PC-3 (cell line): ENCODE measurements at regions not wholly inside any gene's neighbourhood (a gene's known extent, or its start where the extent isn't known, plus 50 kb on each side); places are given as distances from the start of the nearest gene placed in this dataset.

Experiments
- ATAC-seq: fragments of 200-7000 bp; cut with Tn5 transposase; 2 replicates; pipeline ENCODE4 v1.9.1; 2020; ENCODE audit warnings: mild to moderate bottlenecking, moderate library complexity
- BruUV-seq: library from RNA; stranded (reverse); fragments of 400-500 nt; replicated peaks from 2 replicates; lab custom pipeline; 2021; lab: Mats Ljungman, UMichigan
- CTCF ChIA-PET: fragments of 300-600 bp; sonication (Branson Sonifier 250); formaldehyde crosslinking; loops from one replicate; lab custom pipeline; 2022; ENCODE audit warnings: antibody characterized with exemption; lab: Charles Lee
- POLR2A ChIA-PET: fragments of 300-600 bp; sonication (Branson Sonifier 250); formaldehyde crosslinking; loops from one replicate; lab custom pipeline; 2022; ENCODE audit warnings: antibody characterized with exemption; ENCODE audit not compliant: unreplicated experiment; lab: Charles Lee
- DNase-seq: peaks from one replicate; pipeline ENCODE4 v3.0.0-alpha.2; 2015
- H2AFZ ChIP-seq: fragments of 300-600 bp; sonication (generic); 2 replicates; pipeline ENCODE4 v1.6.0; 2016; ENCODE audit warnings: antibody characterized with exemption, low read length
- H3F3A ChIP-seq: fragments of 300-600 bp; sonication (generic); one replicate; pipeline ENCODE4 v1.6.0; 2017; ENCODE audit warnings: antibody characterized with exemption, low read length, control low read depth, mild to moderate bottlenecking; ENCODE audit not compliant: unreplicated experiment
- H3K27ac ChIP-seq: fragments of 300-600 bp; sonication (generic); 2 replicates; pipeline ENCODE4 v1.5.1; 2016; ENCODE audit warnings: mild to moderate bottlenecking, low read length
- H3K27me3 ChIP-seq: fragments of 300-600 bp; sonication (generic); 2 replicates; pipeline ENCODE4 v1.6.1; 2016; ENCODE audit warnings: low read length, mixed read lengths
- H3K36me3 ChIP-seq: fragments of 300-600 bp; sonication (generic); 2 replicates; pipeline ENCODE4 v1.6.1; 2016; ENCODE audit warnings: low read depth, mixed run types, low read length, mixed read lengths
- H3K4me1 ChIP-seq: fragments of 300-600 bp; sonication (generic); 2 replicates; pipeline ENCODE4 v1.5.1; 2016; ENCODE audit warnings: low read length; ENCODE audit not compliant: insufficient read depth
- H3K4me2 ChIP-seq: fragments of 300-600 bp; sonication (generic); 2 replicates; pipeline ENCODE4 v1.6.0; 2016; ENCODE audit warnings: low read length
- H3K4me3 ChIP-seq: fragments of 300-600 bp; sonication (generic); 2 replicates; pipeline ENCODE4 v1.5.1; 2016; ENCODE audit warnings: mild to moderate bottlenecking, low read length, mixed read lengths
- H3K79me2 ChIP-seq: fragments of 300-600 bp; sonication (generic); 2 replicates; pipeline ENCODE4 v1.6.1; 2017; ENCODE audit warnings: low read length, mixed read lengths
- H3K9ac ChIP-seq: fragments of 300-600 bp; sonication (generic); 2 replicates; pipeline ENCODE4 v1.6.0; 2016; ENCODE audit warnings: mild to moderate bottlenecking, low read length
- H3K9me2 ChIP-seq: fragments of 300-600 bp; sonication (generic); replicated peaks from 2 replicates; pipeline ENCODE4 v1.6.1; 2016; ENCODE audit warnings: mixed run types, low read length, mixed read lengths
- H3K9me3 ChIP-seq: fragments of 300-600 bp; sonication (generic); 2 replicates; pipeline ENCODE4 v1.6.1; 2016; ENCODE audit warnings: low read length, mixed read lengths
- H4K20me1 ChIP-seq: fragments of 300-600 bp; sonication (generic); 2 replicates; pipeline ENCODE4 v1.6.1; 2016; ENCODE audit warnings: low read length, mixed read lengths
- EZH2 ChIP-seq: fragments of 300-600 bp; sonication (generic); IDR thresholded peaks from one replicate; pipeline ENCODE4 v1.6.1; 2017; ENCODE audit warnings: antibody characterized with exemption, mild to moderate bottlenecking, low read length; ENCODE audit not compliant: unreplicated experiment
- EZH2phosphoT487 ChIP-seq: fragments of 300-600 bp; sonication (generic); IDR thresholded peaks from 2 replicates; pipeline ENCODE4 v1.6.1; 2018; ENCODE audit warnings: mild to moderate bottlenecking, antibody characterized with exemption, low read length, borderline replicate concordance
- intact Hi-C: fragments of 100-400 bp; cut with micrococcal nuclease; formaldehyde crosslinking; loops from 2 replicates; pipeline ENCODE4 v1.9.0; 2023
- TF ChIP-seq, protein P1 (sequence below): fragments of 300-600 bp; sonication (generic); conservative IDR thresholded peaks from 2 replicates; pipeline ENCODE4 v1.5.1; 2017; ENCODE audit warnings: antibody characterized with exemption, low read depth, mild to moderate bottlenecking, low read length

DNA sequence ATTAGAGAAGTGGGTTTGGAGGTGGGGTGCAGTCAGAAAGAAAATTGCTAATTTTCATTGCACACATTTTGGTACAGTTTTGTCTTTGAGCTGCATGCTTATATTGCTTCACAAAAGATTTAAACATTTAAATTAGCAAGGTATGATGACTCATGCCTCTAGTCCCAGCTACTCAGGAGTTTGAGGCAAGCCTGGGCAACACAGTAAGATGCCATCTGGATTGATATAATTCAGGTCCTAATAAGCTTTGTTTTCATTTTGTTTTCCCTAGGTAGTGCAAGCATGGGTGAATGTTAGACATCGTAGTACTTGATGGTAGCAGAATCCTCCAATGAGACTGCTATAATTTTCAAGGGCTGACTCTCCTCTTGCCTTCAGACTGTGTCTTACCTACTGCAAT is 396.7 kb upstream of the RGPD4 start:
- Histone ChIP-seq H4K20me1 (no peaks in the 10 kb centered on the region), H3K4me2 (no peak overlapping the region), H2AFZ (no peak overlapping the region), H3K27ac (no peak overlapping the region), H3K9me3 (no peaks in the 10 kb centered on the region), H3K79me2 (no peaks in the 10 kb centered on the region), H3K36me3 (no peaks in the 10 kb centered on the region), H3F3A (no peaks in the 10 kb centered on the region), H3K9ac (no peak overlapping the region), H3K27me3 (peaks cover 33% of the 10 kb centered on the region), H3K4me1 (no peaks in the 10 kb centered on the region), H3K4me3 (no peak overlapping the region), H3K9me2 (no peaks in the 10 kb centered on the region)
- TF ChIP-seq, protein P1, sequence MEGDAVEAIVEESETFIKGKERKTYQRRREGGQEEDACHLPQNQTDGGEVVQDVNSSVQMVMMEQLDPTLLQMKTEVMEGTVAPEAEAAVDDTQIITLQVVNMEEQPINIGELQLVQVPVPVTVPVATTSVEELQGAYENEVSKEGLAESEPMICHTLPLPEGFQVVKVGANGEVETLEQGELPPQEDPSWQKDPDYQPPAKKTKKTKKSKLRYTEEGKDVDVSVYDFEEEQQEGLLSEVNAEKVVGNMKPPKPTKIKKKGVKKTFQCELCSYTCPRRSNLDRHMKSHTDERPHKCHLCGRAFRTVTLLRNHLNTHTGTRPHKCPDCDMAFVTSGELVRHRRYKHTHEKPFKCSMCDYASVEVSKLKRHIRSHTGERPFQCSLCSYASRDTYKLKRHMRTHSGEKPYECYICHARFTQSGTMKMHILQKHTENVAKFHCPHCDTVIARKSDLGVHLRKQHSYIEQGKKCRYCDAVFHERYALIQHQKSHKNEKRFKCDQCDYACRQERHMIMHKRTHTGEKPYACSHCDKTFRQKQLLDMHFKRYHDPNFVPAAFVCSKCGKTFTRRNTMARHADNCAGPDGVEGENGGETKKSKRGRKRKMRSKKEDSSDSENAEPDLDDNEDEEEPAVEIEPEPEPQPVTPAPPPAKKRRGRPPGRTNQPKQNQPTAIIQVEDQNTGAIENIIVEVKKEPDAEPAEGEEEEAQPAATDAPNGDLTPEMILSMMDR = no peak
- TF ChIP-seq EZH2 = no peak
- no peak for TF ChIP-seq EZH2phosphoT487
- no peak for DNase-seq
- no TSS peak for BruUV-seq
- POLR2A ChIA-PET = no interaction called here
- CTCF ChIA-PET = no interaction called here
- intact Hi-C loops = no loop called here
- no peak for ATAC-seq

- TF ChIP-seq, protein P1 = no peak
- TF ChIP-seq EZH2phosphoT487 (no peak), EZH2 (no peak)
- Histone ChIP-seq H3K27me3 (peaks cover 38% of the 10 kb centered on the region), H3K27ac (no peak overlapping the region), H2AFZ (no peak overlapping the region), H3K36me3 (no peaks in the 10 kb centered on the region), H3K4me3 (no peak overlapping the region), H3K9me2 (no peaks in the 10 kb centered on the region), H3K79me2 (no peaks in the 10 kb centered on the region), H3K9me3 (no peaks in the 10 kb centered on the region), H3K4me1 (no peaks in the 10 kb centered on the region), H3F3A (no peaks in the 10 kb centered on the region), H3K9ac (no peak overlapping the region), H4K20me1 (no peaks in the 10 kb centered on the region), H3K4me2 (no peak overlapping the region)
- no peak for ATAC-seq
- CTCF ChIA-PET = no interaction called here
- no TSS peak for BruUV-seq
- intact Hi-C loops = no loop called here
- POLR2A ChIA-PET = no interaction called here
- DNase-seq = no peak
Observed at GRCh38 chr2:107430596-107431266, 396.0 kb upstream of the RGPD4 start.

- intact Hi-C loops = no loop called here
- DNase-seq (no peak), ATAC-seq (no peak)
- Histone ChIP-seq H3K36me3 (no peaks in the 10 kb centered on the region), H3K9ac (no peak overlapping the region), H4K20me1 (no peaks in the 10 kb centered on the region), H3K9me2 (no peaks in the 10 kb centered on the region), H3K79me2 (no peaks in the 10 kb centered on the region), H3K4me3 (no peak overlapping the region), H3K9me3 (no peaks in the 10 kb centered on the region), H3K4me2 (no peak overlapping the region), H2AFZ (no peak overlapping the region), H3F3A (no peaks in the 10 kb centered on the region), H3K27me3 (peaks cover 63% of the 10 kb centered on the region), H3K4me1 (no peaks in the 10 kb centered on the region), H3K27ac (no peak overlapping the region)
- no TSS peak for BruUV-seq
- POLR2A ChIA-PET = no interaction called here
- CTCF ChIA-PET = no interaction called here
- no peak for TF ChIP-seq EZH2phosphoT487
- TF ChIP-seq, protein P1 = no peak
- no peak for TF ChIP-seq EZH2
Observed at GRCh38 chr2:107436281-107436680, 390.4 kb upstream of the RGPD4 start.
